GM12891 (cell line): ENCODE measurements at regions not wholly inside any gene's neighbourhood (a gene's known extent, or its start where the extent isn't known, plus 50 kb on each side); places are given as distances from the start of the nearest gene placed in this dataset.

Experiments used
- POLR2A ChIP-seq: IDR thresholded peaks from 2 replicates; pipeline ENCODE4 v1.6.1; 2011; ENCODE audit warnings: low read depth, low read length, control low read depth
- POLR2AphosphoS5 ChIP-seq: IDR thresholded peaks from 2 replicates; pipeline ENCODE4 v1.6.1; 2011; ENCODE audit warnings: low read depth, low read length, control low read depth
- POU2F2 ChIP-seq: IDR thresholded peaks from 2 replicates; pipeline ENCODE4 v1.6.1; 2011; ENCODE audit warnings: low read depth, mild to moderate bottlenecking, control low read depth, low read length, moderate library complexity
- TAF1 ChIP-seq: IDR thresholded peaks from 2 replicates; pipeline ENCODE4 v1.6.1; 2011; ENCODE audit warnings: low read depth, low read length, control low read depth

GRCh38 chr4:177001271-177002175, 208.8 kb upstream of the VEGFC start:
- no peak for TF ChIP-seq POLR2A
- TF ChIP-seq TAF1: no peak
- TF ChIP-seq POLR2AphosphoS5: no peak
- no peak for TF ChIP-seq POU2F2
